H1 (cell line): ENCODE measurements at regions not wholly inside any gene's neighbourhood (a gene's known extent, or its start where the extent isn't known, plus 50 kb on each side); places are given as distances from the start of the nearest gene placed in this dataset.

Experiments used
- CTCF ChIA-PET: fragments of 300-600 bp; sonication (Branson Sonifier 250); formaldehyde crosslinking; loops from one replicate; lab custom pipeline; 2021; ENCODE audit not compliant: partially characterized antibody; lab: Charles Lee
- POLR2A ChIA-PET: fragments of 300-600 bp; sonication (Branson Sonifier 250); formaldehyde crosslinking; loops from one replicate; lab custom pipeline; 2021; ENCODE audit warnings: inconsistent platforms; ENCODE audit not compliant: partially characterized antibody; lab: Charles Lee
- DNase-seq, 2 experiments: peaks; one replicate each; pipeline versions ENCODE4 v3.0.0 to v3.0.0-alpha.2; 2010 to 2022; ENCODE audit warnings: low spot score in 2 of 2, low read depth in 1 of 2, mixed read lengths in 1 of 2
- FAIRE-seq: peaks from 2 replicates; lab custom pipeline; 2011; peaks lifted over from hg19 to GRCh38; lab: Jason Lieb, UNC
- H2AFZ ChIP-seq: 2 replicates; pipeline ENCODE4 v1.8.1; 2012; ENCODE audit warnings: low read length, inconsistent platforms
- H2AK5ac ChIP-seq: 2 replicates; pipeline ENCODE4 v1.6.1; 2013; ENCODE audit warnings: low read depth, low read length
- H2BK120ac ChIP-seq: replicated peaks from 2 replicates; pipeline ENCODE3; 2013; ENCODE audit warnings: low read depth, low read length, inconsistent platforms
- H2BK12ac ChIP-seq: 2 replicates; pipeline ENCODE4 v1.6.1; 2013; ENCODE audit warnings: low read depth, low read length
- H2BK15ac ChIP-seq: 2 replicates; pipeline ENCODE4 v1.6.1; 2013; ENCODE audit warnings: low read length
- H2BK20ac ChIP-seq: 2 replicates; pipeline ENCODE4 v1.6.1; 2013; ENCODE audit warnings: low read length
- H2BK5ac ChIP-seq: 2 replicates; pipeline ENCODE4 v1.6.1; 2013; ENCODE audit warnings: low read depth, low read length
- H3K14ac ChIP-seq: 2 replicates; pipeline ENCODE4 v1.6.1; 2013; ENCODE audit warnings: inconsistent platforms; ENCODE audit not compliant: insufficient read length
- H3K18ac ChIP-seq: 2 replicates; pipeline ENCODE4 v1.6.1; 2013; ENCODE audit warnings: low read length; ENCODE audit errors: extremely low read depth
- H3K23ac ChIP-seq: 2 replicates; pipeline ENCODE4 v1.6.1; 2013; ENCODE audit warnings: inconsistent platforms; ENCODE audit not compliant: insufficient read length
- H3K23me2 ChIP-seq: 2 replicates; pipeline ENCODE4 v1.6.1; 2013; ENCODE audit warnings: low read depth, low read length
- H3K27ac ChIP-seq: 2 replicates; pipeline ENCODE4 v1.6.1; 2011; ENCODE audit warnings: low read depth, low read length, inconsistent platforms
- H3K27me3 ChIP-seq, 4 experiments: replicated peaks in 1 of 4; 1 replicate in 1 of 4; 2 replicates in 3 of 4; pipeline versions ENCODE4 v1.6.1 to v1.8.1; 2011 to 2013; ENCODE audit warnings: low read length in 3 of 4, mild to moderate bottlenecking in 3 of 4, inconsistent platforms in 2 of 4, mixed read lengths in 2 of 4, moderate library complexity in 1 of 4; ENCODE audit not compliant: control insufficient read depth in 3 of 4, insufficient read depth in 3 of 4; ENCODE audit errors: extremely low read depth in 1 of 4
- H3K36me3 ChIP-seq, 4 experiments: 2 replicates each; pipeline versions ENCODE4 v1.6.1 to v1.8.1; 2011 to 2013; ENCODE audit warnings: mild to moderate bottlenecking in 4 of 4, low read length in 3 of 4, moderate library complexity in 2 of 4, control low read depth in 1 of 4, inconsistent platforms in 1 of 4; ENCODE audit not compliant: insufficient read depth in 4 of 4, control insufficient read depth in 2 of 4
- H3K4ac ChIP-seq: replicated peaks from 2 replicates; pipeline ENCODE3; 2013; ENCODE audit warnings: low read length, low read depth, mixed read lengths, inconsistent platforms; ENCODE audit not compliant: insufficient read length
- H3K4me1 ChIP-seq, 4 experiments: replicated peaks in 1 of 4; 1 replicate in 1 of 4; 2 replicates in 3 of 4; pipeline versions ENCODE4 v1.6.1 to v1.8.1; 2011 to 2013; ENCODE audit warnings: low read length in 3 of 4, inconsistent platforms in 2 of 4, mixed read lengths in 1 of 4; ENCODE audit not compliant: insufficient read depth in 4 of 4, control insufficient read depth in 3 of 4
- H3K4me2 ChIP-seq, 2 experiments: 2 replicates each; pipeline versions ENCODE4 v1.6.1 to v1.8.1; 2011 to 2013; ENCODE audit warnings: low read depth in 2 of 2, low read length in 2 of 2, control low read depth in 1 of 2, inconsistent platforms in 1 of 2, mild to moderate bottlenecking in 1 of 2; ENCODE audit not compliant: insufficient read depth in 1 of 2
- H3K4me3 ChIP-seq, 4 experiments: fragments of 200-600, 300-600 bp in 1 of 4; sonication (generic), shearing (Covaris generic), sonication (Bioruptor Twin) in 1 of 4; 2 replicates each; pipeline versions ENCODE4 v1.5.1 to v1.8.1; 2011 to 2016; ENCODE audit warnings: low read length in 4 of 4, low read depth in 3 of 4, control low read depth in 2 of 4, inconsistent platforms in 2 of 4, mild to moderate bottlenecking in 2 of 4, mixed read lengths in 1 of 4, moderate library complexity in 1 of 4; ENCODE audit not compliant: insufficient read depth in 2 of 4; ENCODE audit errors: extremely low read depth in 1 of 4
- H3K56ac ChIP-seq: replicated peaks from 2 replicates; pipeline ENCODE3; 2013; ENCODE audit warnings: low read depth, mild to moderate bottlenecking, mixed read lengths, low read length, inconsistent platforms; ENCODE audit not compliant: insufficient read length
- H3K79me1 ChIP-seq: 2 replicates; pipeline ENCODE4 v1.6.1; 2013; ENCODE audit warnings: low read depth, low read length, control low read depth
- H3K79me2 ChIP-seq, 2 experiments: 2 replicates each; pipeline versions ENCODE4 v1.6.1 to v1.8.1; 2012 to 2013; ENCODE audit warnings: low read length in 2 of 2, mild to moderate bottlenecking in 2 of 2, inconsistent platforms in 1 of 2; ENCODE audit not compliant: insufficient read depth in 2 of 2, control insufficient read depth in 1 of 2
- H3K9ac ChIP-seq, 4 experiments: replicated peaks in 1 of 4; 1 replicate in 1 of 4; 2 replicates in 3 of 4; pipeline versions ENCODE4 v1.6.1 to v1.8.1; 2011 to 2013; ENCODE audit warnings: low read depth in 3 of 4, low read length in 3 of 4, control low read depth in 2 of 4, mild to moderate bottlenecking in 2 of 4, moderate library complexity in 2 of 4, inconsistent platforms in 1 of 4; ENCODE audit errors: extremely low read depth in 1 of 4
- H3K9me3 ChIP-seq, 2 experiments: 2 replicates each; pipeline versions ENCODE4 v1.6.1 to v1.8.1; 2012 to 2013; ENCODE audit warnings: mild to moderate bottlenecking in 2 of 2, moderate library complexity in 2 of 2, control low read depth in 1 of 2, inconsistent platforms in 1 of 2, low read depth in 1 of 2, low read length in 1 of 2, mixed read lengths in 1 of 2; ENCODE audit not compliant: insufficient read depth in 2 of 2
- H4K20me1 ChIP-seq, 2 experiments: replicated peaks in 1 of 2; 2 replicates each; pipeline versions ENCODE3 to v1.8.1; 2011 to 2013; ENCODE audit warnings: inconsistent platforms in 2 of 2, low read length in 2 of 2, mild to moderate bottlenecking in 1 of 2; ENCODE audit not compliant: insufficient read depth in 2 of 2, control insufficient read depth in 1 of 2
- H4K5ac ChIP-seq: 2 replicates; pipeline ENCODE4 v1.6.1; 2013; ENCODE audit warnings: low read length, low read depth, mixed read lengths, inconsistent platforms; ENCODE audit not compliant: insufficient read length
- H4K8ac ChIP-seq: 2 replicates; pipeline ENCODE4 v1.8.0; 2013; ENCODE audit warnings: mild to moderate bottlenecking, moderate library complexity, low read length, inconsistent platforms; ENCODE audit not compliant: insufficient read depth; ENCODE audit errors: extremely low read depth
- H4K91ac ChIP-seq: replicated peaks from 2 replicates; pipeline ENCODE3; 2013; ENCODE audit warnings: low read length, mixed read lengths, inconsistent platforms; ENCODE audit not compliant: insufficient read length
- CBX8 ChIP-seq: fragments of 300-800, 300-1000 bp; sonication (generic); IDR thresholded peaks from 2 replicates; pipeline ENCODE4 v1.7.1; 2016; ENCODE audit warnings: low read depth, low read length, borderline replicate concordance
- CREB1 ChIP-seq: IDR thresholded peaks from 2 replicates; pipeline ENCODE4 v1.6.1; 2012; ENCODE audit warnings: inconsistent platforms
- GABPA ChIP-seq: IDR thresholded peaks from 2 replicates; pipeline ENCODE4 v1.6.1; 2011; ENCODE audit warnings: mild to moderate bottlenecking, low read length, moderate library complexity, borderline replicate concordance; ENCODE audit not compliant: insufficient read depth
- NRF1 ChIP-seq: IDR thresholded peaks from 2 replicates; pipeline ENCODE4 v1.6.1; 2011; ENCODE audit warnings: mild to moderate bottlenecking, low read depth, low read length, improper control_type of control experiment
- RBBP5 ChIP-seq: IDR thresholded peaks from 2 replicates; pipeline ENCODE4 v1.7.1; 2012; ENCODE audit warnings: low read depth, mild to moderate bottlenecking, inconsistent platforms, low read length, moderate library complexity, borderline replicate concordance
- SIX5 ChIP-seq: IDR thresholded peaks from 2 replicates; pipeline ENCODE4 v1.6.1; 2011; ENCODE audit warnings: mild to moderate bottlenecking, low read depth, low read length
- SP1 ChIP-seq: IDR thresholded peaks from 2 replicates; pipeline ENCODE4 v1.6.1; 2011; ENCODE audit warnings: low read depth, low read length
- SRF ChIP-seq: IDR thresholded peaks from 2 replicates; pipeline ENCODE4 v1.6.1; 2011; ENCODE audit warnings: mild to moderate bottlenecking, low read depth, low read length, moderate library complexity
- TAF7 ChIP-seq: optimal IDR thresholded peaks from 2 replicates; pipeline ENCODE3; 2011; ENCODE audit warnings: low read depth, mild to moderate bottlenecking, inconsistent platforms, low read length, moderate library complexity, borderline replicate concordance
- YY1 ChIP-seq: IDR thresholded peaks from 2 replicates; pipeline ENCODE4 v1.6.1; 2011; ENCODE audit warnings: low read depth, mild to moderate bottlenecking, low read length

DNA sequence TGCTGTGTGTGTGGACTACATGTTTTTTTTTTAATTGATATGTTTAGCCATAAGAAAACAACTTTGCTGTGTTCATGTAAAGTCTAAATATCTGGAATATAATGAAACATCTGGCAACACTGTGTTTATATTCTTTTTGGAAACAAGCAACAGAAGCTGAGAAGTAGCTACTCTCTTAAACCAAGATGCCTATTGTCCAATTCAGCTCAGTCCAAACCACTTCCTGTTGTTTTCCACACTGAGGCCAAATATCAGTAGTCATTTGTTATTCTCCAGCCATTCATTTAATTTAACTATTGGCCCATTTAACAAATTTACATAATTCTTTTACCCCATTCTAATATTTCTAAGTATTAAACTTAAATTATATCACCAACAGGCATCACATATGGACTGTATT, 903.0 kb upstream of the SLIT2 start:
- Histone ChIP-seq H2BK20ac (no peak overlapping the region), H3K27ac (no peak overlapping the region), H4K8ac (no peak overlapping the region), H4K20me1 (no peaks in the 10 kb centered on the region), H3K56ac (no peak overlapping the region), H3K4me3 (no peak overlapping the region), H2AK5ac (no peak overlapping the region), H3K9ac (no peak overlapping the region), H3K36me3 (no peaks in the 10 kb centered on the region), H2BK15ac (no peak overlapping the region), H3K4ac (no peak overlapping the region), H3K79me1 (no peaks in the 10 kb centered on the region), H3K14ac (no peak overlapping the region), H3K9me3 (no peaks in the 10 kb centered on the region), H3K23ac (no peak overlapping the region), H2AFZ (no peak overlapping the region), H3K79me2 (no peaks in the 10 kb centered on the region), H3K4me1 (no peaks in the 10 kb centered on the region), H3K23me2 (no peaks in the 10 kb centered on the region), H2BK5ac (no peak overlapping the region), H3K27me3 (no peaks in the 10 kb centered on the region), H4K5ac (no peak overlapping the region), H2BK120ac (no peak overlapping the region), H3K4me2 (no peak overlapping the region), H2BK12ac (no peak overlapping the region), H3K18ac (no peak overlapping the region), H4K91ac (no peak overlapping the region)
- ChIA-PET POLR2A (no interaction called here), CTCF (no interaction called here)
- FAIRE-seq (no peak), DNase-seq (no peak)
- no peak for TF ChIP-seq SRF
- TF ChIP-seq SP1 = no peak
- no peak for TF ChIP-seq CBX8
- TF ChIP-seq RBBP5 = no peak
- no peak for TF ChIP-seq TAF7
- TF ChIP-seq NRF1 = no peak
- TF ChIP-seq CREB1 = no peak
- TF ChIP-seq YY1 = no peak
- no peak for TF ChIP-seq SIX5
- no peak for TF ChIP-seq GABPA
